Neural crest cell (in vitro differentiated cells): ENCODE measurements at regions not wholly inside any gene's neighbourhood (a gene's known extent, or its start where the extent isn't known, plus 50 kb on each side); places are given as distances from the start of the nearest gene placed in this dataset.

Source experiments
- DNase-seq: peaks from one replicate; pipeline ENCODE4 v3.0.0; 2021; ENCODE audit warnings: low read depth, mixed read lengths, low spot score
- H3K27ac Mint-ChIP-seq: one replicate; pipeline ENCODE4 v1.8.0; 2021; ENCODE audit warnings: mild to moderate bottlenecking, mixed read lengths; ENCODE audit not compliant: unreplicated experiment
- H3K27me3 Mint-ChIP-seq: 2 replicates; pipeline ENCODE4 v1.8.0; 2021; ENCODE audit warnings: low read depth, mild to moderate bottlenecking, mixed read lengths
- H3K36me3 Mint-ChIP-seq: 2 replicates; pipeline ENCODE4 v1.8.0; 2021; ENCODE audit warnings: low read depth, mild to moderate bottlenecking, mixed read lengths
- H3K4me1 Mint-ChIP-seq: 2 replicates; pipeline ENCODE4 v1.8.0; 2021; ENCODE audit warnings: mixed read lengths
- H3K4me3 Mint-ChIP-seq: one replicate; pipeline ENCODE4 v1.8.0; 2021; ENCODE audit warnings: mild to moderate bottlenecking, mixed read lengths
- H3K9me3 Mint-ChIP-seq: 2 replicates; pipeline ENCODE4 v1.8.0; 2021; ENCODE audit warnings: mixed read lengths
- CTCF ChIP-seq: fragments of 200-600 bp; sonication (generic); conservative IDR thresholded peaks from 2 replicates; pipeline ENCODE4 v1.5.0; 2021; ENCODE audit warnings: antibody characterized with exemption, mild to moderate bottlenecking

GRCh38 chr18:28972333-28972907, 795.5 kb upstream of the CDH2 start:
- Mint-ChIP-seq H3K4me1 (peaks cover 11% of the 10 kb centered on the region), H3K9me3 (no peaks in the 10 kb centered on the region), H3K27ac (no peak overlapping the region), H3K36me3 (no peaks in the 10 kb centered on the region), H3K4me3 (no peak overlapping the region), H3K27me3 (no peaks in the 10 kb centered on the region)
- no peak for TF ChIP-seq CTCF
- DNase-seq, result no peak

GRCh38 chr18:28963481-28963880, 786.6 kb upstream of the CDH2 start:
- Mint-ChIP-seq H3K9me3 (no peaks in the 10 kb centered on the region), H3K36me3 (no peaks in the 10 kb centered on the region), H3K27me3 (no peaks in the 10 kb centered on the region), H3K4me3 (no peak overlapping the region), H3K27ac (no peak overlapping the region), H3K4me1 (no peaks in the 10 kb centered on the region)
- TF ChIP-seq CTCF, result no peak
- DNase-seq, result no peak

- Mint-ChIP-seq H3K27ac (no peak overlapping the region), H3K27me3 (no peaks in the 10 kb centered on the region), H3K4me1 (no peaks in the 10 kb centered on the region), H3K36me3 (no peaks in the 10 kb centered on the region), H3K4me3 (no peak overlapping the region), H3K9me3 (no peaks in the 10 kb centered on the region)
- peak; percentile 5 for DNase-seq
- peak; percentile 67 for TF ChIP-seq CTCF
Measured at GRCh38 chr18:28961669-28962228, 784.8 kb upstream of the CDH2 start.

- DNase-seq, result no peak
- H3K27me3 Mint-ChIP-seq, result no peaks in the 10 kb centered on the region
- H3K9me3 Mint-ChIP-seq, result peaks cover 6% of the 10 kb centered on the region
- no peaks in the 10 kb centered on the region for H3K36me3 Mint-ChIP-seq
- no peaks in the 10 kb centered on the region for H3K4me1 Mint-ChIP-seq
- no peak overlapping the region for H3K4me3 Mint-ChIP-seq
- H3K27ac Mint-ChIP-seq, result no peak overlapping the region
- no peak for TF ChIP-seq CTCF
Measured at GRCh38 chr18:28960146-28960545, 783.2 kb upstream of the CDH2 start.

GRCh38 chr18:28952339-28952738, 775.4 kb upstream of the CDH2 start:
- TF ChIP-seq CTCF, result no peak
- H3K27me3 Mint-ChIP-seq, result no peaks in the 10 kb centered on the region
- no peak overlapping the region for H3K27ac Mint-ChIP-seq
- H3K9me3 Mint-ChIP-seq, result peaks cover 18% of the 10 kb centered on the region
- no peak overlapping the region for H3K4me3 Mint-ChIP-seq
- peaks cover 3% of the 10 kb centered on the region for H3K36me3 Mint-ChIP-seq
- no peak for DNase-seq
- H3K4me1 Mint-ChIP-seq, result no peaks in the 10 kb centered on the region
